ENCODE measurements at regions not wholly inside any gene's neighbourhood (a gene's known extent, or its start where the extent isn't known, plus 50 kb on each side); places are given as distances from the start of the nearest gene placed in this dataset.

DNA sequence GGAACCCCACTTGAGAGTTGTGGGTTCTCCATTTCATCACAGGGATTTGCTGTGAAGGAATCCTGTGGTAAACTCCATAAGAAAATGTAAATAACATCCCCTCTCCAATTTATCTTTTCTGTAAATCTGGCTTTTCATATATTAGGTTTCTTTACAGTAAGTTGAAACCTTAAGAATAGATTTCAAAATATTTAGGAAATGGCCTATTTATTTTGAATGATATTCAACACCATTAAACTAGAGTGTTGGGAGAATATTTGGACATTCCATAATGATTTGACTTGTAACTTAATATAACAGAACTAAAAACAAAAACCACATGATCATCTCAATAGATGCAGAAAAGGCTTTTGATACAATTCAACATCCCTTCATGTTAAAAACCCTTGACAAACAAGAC, 197.3 kb upstream of the PGRMC2 start:
- no peak for TF ChIP-seq ZNF296 (CRISPR knock-in tag; conservative IDR thresholded peaks at IDR 0.05)
- TF ChIP-seq, protein P1, sequence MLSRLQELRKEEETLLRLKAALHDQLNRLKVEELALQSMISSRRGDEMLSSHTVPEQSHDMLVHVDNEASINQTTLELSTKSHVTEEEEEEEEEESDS (CRISPR knock-in tag; IDR thresholded peaks at IDR 0.05; ENCODE audit: borderline replicate concordance), result no peak
- no peak for TF ChIP-seq CENPX (CRISPR knock-in tag; IDR thresholded peaks at IDR 0.05)
- TF ChIP-seq, protein P2, sequence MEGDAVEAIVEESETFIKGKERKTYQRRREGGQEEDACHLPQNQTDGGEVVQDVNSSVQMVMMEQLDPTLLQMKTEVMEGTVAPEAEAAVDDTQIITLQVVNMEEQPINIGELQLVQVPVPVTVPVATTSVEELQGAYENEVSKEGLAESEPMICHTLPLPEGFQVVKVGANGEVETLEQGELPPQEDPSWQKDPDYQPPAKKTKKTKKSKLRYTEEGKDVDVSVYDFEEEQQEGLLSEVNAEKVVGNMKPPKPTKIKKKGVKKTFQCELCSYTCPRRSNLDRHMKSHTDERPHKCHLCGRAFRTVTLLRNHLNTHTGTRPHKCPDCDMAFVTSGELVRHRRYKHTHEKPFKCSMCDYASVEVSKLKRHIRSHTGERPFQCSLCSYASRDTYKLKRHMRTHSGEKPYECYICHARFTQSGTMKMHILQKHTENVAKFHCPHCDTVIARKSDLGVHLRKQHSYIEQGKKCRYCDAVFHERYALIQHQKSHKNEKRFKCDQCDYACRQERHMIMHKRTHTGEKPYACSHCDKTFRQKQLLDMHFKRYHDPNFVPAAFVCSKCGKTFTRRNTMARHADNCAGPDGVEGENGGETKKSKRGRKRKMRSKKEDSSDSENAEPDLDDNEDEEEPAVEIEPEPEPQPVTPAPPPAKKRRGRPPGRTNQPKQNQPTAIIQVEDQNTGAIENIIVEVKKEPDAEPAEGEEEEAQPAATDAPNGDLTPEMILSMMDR (CRISPR knock-in tag; IDR thresholded peaks at IDR 0.05), result no peak
- TF ChIP-seq NFE2L2 (IDR thresholded peaks at IDR 0.05; ENCODE audit: low read length), result no peak
- TF ChIP-seq SIN3B (IDR thresholded peaks at IDR 0.05; ENCODE audit: low read length), result no peak
- TF ChIP-seq EZH2 (conservative IDR thresholded peaks at IDR 0.05; ENCODE audit: low read depth, low read length), result no peak
- TF ChIP-seq ZNF619 (CRISPR knock-in tag; IDR thresholded peaks at IDR 0.05), result no peak

Data from HepG2 (cell line).